AG10803 (cell line): ENCODE measurements at regions not wholly inside any gene's neighbourhood (a gene's known extent, or its start where the extent isn't known, plus 50 kb on each side); places are given as distances from the start of the nearest gene placed in this dataset.

Experiments
- DNase-seq: peaks from one replicate; pipeline ENCODE4 v3.0.0; 2010; ENCODE audit warnings: low read depth
- H3K4me3 ChIP-seq: 2 replicates; pipeline ENCODE4 v1.5.1; 2011; ENCODE audit warnings: mild to moderate bottlenecking, low read length, control low read depth
- CTCF ChIP-seq: conservative IDR thresholded peaks from 2 replicates; pipeline ENCODE4 v1.5.1; 2011; ENCODE audit warnings: mild to moderate bottlenecking, low read length, control low read depth, inconsistent platforms

GRCh38 chr9:79383096-79383495 lies 188.7 kb upstream of the TLE4 start:
- DNase-seq, result no peak
- TF ChIP-seq CTCF, result no peak
- H3K4me3 ChIP-seq, result no peak overlapping the region

- no peak for DNase-seq
These were observed 187.7 kb upstream of the TLE4 start for GRCh38 chr9:79384091-79384490.

GRCh38 chr9:79384501-79384900 lies 187.3 kb upstream of the TLE4 start:
- peak; percentile 58 for DNase-seq
- no peak overlapping the region for H3K4me3 ChIP-seq
- no peak for TF ChIP-seq CTCF

More at GRCh38 chr9:79384091-79384490, 187.7 kb upstream of the TLE4 start:
- no peak overlapping the region for H3K4me3 ChIP-seq
- no peak for TF ChIP-seq CTCF

- H3K4me3 ChIP-seq, result no peak overlapping the region
- no peak for TF ChIP-seq CTCF
- no peak for DNase-seq
These were observed 184.5 kb upstream of the TLE4 start for GRCh38 chr9:79387101-79387835.

GRCh38 chr9:79390077-79390698 lies 181.6 kb upstream of the TLE4 start:
- DNase-seq, result peak; percentile 78

GRCh38 chr9:79390781-79391770 lies 180.7 kb upstream of the TLE4 start:
- no peak for TF ChIP-seq CTCF
- H3K4me3 ChIP-seq, result no peak overlapping the region
- no peak for DNase-seq

More at GRCh38 chr9:79390077-79390698, 181.6 kb upstream of the TLE4 start:
- H3K4me3 ChIP-seq, result no peak overlapping the region
- no peak for TF ChIP-seq CTCF
